ENCODE measurements at regions not wholly inside any gene's neighbourhood (a gene's known extent, or its start where the extent isn't known, plus 50 kb on each side); places are given as distances from the start of the nearest gene placed in this dataset.

GRCh38 chr4:138437263-138437851 is 195.2 kb upstream of the SLC7A11 start:
- TF ChIP-seq CTCF (conservative IDR thresholded peaks at IDR 0.05; ENCODE audit: low read depth, low read length), result no peak
- TF ChIP-seq POLR2A (IDR thresholded peaks at IDR 0.05; ENCODE audit: low read depth, low read length), result no peak
